IMR-90 (cell line): ENCODE measurements at regions not wholly inside any gene's neighbourhood (a gene's known extent, or its start where the extent isn't known, plus 50 kb on each side); places are given as distances from the start of the nearest gene placed in this dataset.

Experiments
- ATAC-seq: fragments of 200-7000 bp; cut with Tn5 transposase; 2 replicates; pipeline ENCODE4 v1.9.1; 2020; ENCODE audit warnings: low read depth, mild to moderate bottlenecking, moderate library complexity
- BruUV-seq: library from RNA; stranded (reverse); fragments of 400-500 nt; replicated peaks from 2 replicates; lab custom pipeline; 2021; lab: Mats Ljungman, UMichigan
- CTCF ChIA-PET: fragments of 300-600 bp; formaldehyde crosslinking; extraction: SDS; loops from one replicate; lab custom pipeline; 2021; ENCODE audit warnings: antibody characterized with exemption; lab: Yijun Ruan, JAX
- POLR2A ChIA-PET: fragments of 300-600 bp; sonication (Branson Sonifier 250); formaldehyde crosslinking; loops from one replicate; lab custom pipeline; 2022; ENCODE audit warnings: antibody characterized with exemption; ENCODE audit not compliant: unreplicated experiment; lab: Charles Lee
- DNase-seq: peaks from one replicate; pipeline ENCODE4 v3.0.0; 2013
- H2AFZ ChIP-seq: replicated peaks from 2 replicates; pipeline ENCODE3; 2013; ENCODE audit warnings: low read length, mild to moderate bottlenecking; ENCODE audit not compliant: poor library complexity
- H2AK5ac ChIP-seq: 2 replicates; pipeline ENCODE4 v1.6.1; 2013; ENCODE audit warnings: low read depth, low read length, inconsistent platforms
- H2AK9ac ChIP-seq: replicated peaks from 2 replicates; pipeline ENCODE3; 2013; ENCODE audit warnings: mild to moderate bottlenecking, low read depth, low read length, moderate library complexity; ENCODE audit not compliant: poor library complexity
- H2BK120ac ChIP-seq: 2 replicates; pipeline ENCODE4 v1.6.1; 2013; ENCODE audit warnings: low read depth, low read length, inconsistent platforms
- H2BK15ac ChIP-seq: 3 replicates; pipeline ENCODE4 v1.6.1; 2013; ENCODE audit warnings: low read depth, low read length, inconsistent platforms
- H2BK20ac ChIP-seq: 2 replicates; pipeline ENCODE4 v1.6.1; 2013; ENCODE audit warnings: low read depth, mild to moderate bottlenecking, inconsistent platforms, low read length, moderate library complexity
- H2BK5ac ChIP-seq: 2 replicates; pipeline ENCODE4 v1.6.1; 2013; ENCODE audit warnings: mild to moderate bottlenecking, low read depth, low read length, inconsistent platforms; ENCODE audit not compliant: poor library complexity, severe bottlenecking
- H3K14ac ChIP-seq: replicated peaks from 2 replicates; pipeline ENCODE4 v1.6.1; 2013; ENCODE audit warnings: low read depth, low read length, inconsistent platforms
- H3K18ac ChIP-seq: 2 replicates; pipeline ENCODE4 v1.6.1; 2013; ENCODE audit warnings: low read depth, low read length, control low read depth
- H3K23ac ChIP-seq: 2 replicates; pipeline ENCODE4 v1.6.1; 2013; ENCODE audit warnings: low read depth, low read length, inconsistent platforms
- H3K27ac ChIP-seq: 2 replicates; pipeline ENCODE4 v1.5.1; 2013; ENCODE audit warnings: mild to moderate bottlenecking, control low read depth, low read length; ENCODE audit not compliant: insufficient read depth
- H3K27me3 ChIP-seq: 2 replicates; pipeline ENCODE4 v1.6.1; 2013; ENCODE audit warnings: low read length; ENCODE audit not compliant: control insufficient read depth, insufficient read depth
- H3K36me3 ChIP-seq: 2 replicates; pipeline ENCODE4 v1.6.1; 2013; ENCODE audit warnings: low read length, mixed read lengths; ENCODE audit not compliant: control insufficient read depth, insufficient read depth
- H3K4ac ChIP-seq: 2 replicates; pipeline ENCODE4 v1.6.1; 2013; ENCODE audit warnings: low read depth, low read length, inconsistent platforms
- H3K4me1 ChIP-seq: 2 replicates; pipeline ENCODE4 v1.6.1; 2013; ENCODE audit warnings: low read length, mixed read lengths; ENCODE audit not compliant: control insufficient read depth, insufficient read depth
- H3K4me2 ChIP-seq: 2 replicates; pipeline ENCODE4 v1.6.1; 2013; ENCODE audit warnings: low read depth, mild to moderate bottlenecking, control low read depth, low read length, moderate library complexity
- H3K4me3 ChIP-seq: 2 replicates; pipeline ENCODE4 v1.5.1; 2013; ENCODE audit warnings: low read depth, mild to moderate bottlenecking, control low read depth, low read length, moderate library complexity; ENCODE audit not compliant: insufficient read depth
- H3K56ac ChIP-seq: 2 replicates; pipeline ENCODE4 v1.6.1; 2013; ENCODE audit warnings: low read length, inconsistent platforms; ENCODE audit not compliant: insufficient read depth; ENCODE audit errors: extremely low read depth
- H3K79me1 ChIP-seq, 2 experiments: 2 replicates each; pipeline ENCODE4 v1.6.1; 2013; ENCODE audit warnings: low read length in 2 of 2, inconsistent platforms in 1 of 2, low read depth in 1 of 2
- H3K9ac ChIP-seq: 2 replicates; pipeline ENCODE4 v1.6.1; 2013; ENCODE audit warnings: low read depth, low read length, control low read depth
- H3K9me1 ChIP-seq: 2 replicates; pipeline ENCODE4 v1.6.1; 2013; ENCODE audit warnings: low read length, inconsistent platforms; ENCODE audit not compliant: insufficient read depth
- H3K9me3 ChIP-seq: 2 replicates; pipeline ENCODE4 v1.6.1; 2013; ENCODE audit warnings: low read length; ENCODE audit not compliant: control insufficient read depth, insufficient read depth
- H4K20me1 ChIP-seq: 2 replicates; pipeline ENCODE4 v1.6.1; 2013; ENCODE audit warnings: low read length, inconsistent platforms; ENCODE audit not compliant: insufficient read depth
- H4K5ac ChIP-seq: 2 replicates; pipeline ENCODE4 v1.6.1; 2013; ENCODE audit warnings: mild to moderate bottlenecking, low read depth, low read length, control low read depth
- H4K8ac ChIP-seq, 2 experiments: 2 replicates each; pipeline ENCODE4 v1.6.1; 2013; ENCODE audit warnings: low read depth in 2 of 2, low read length in 2 of 2, control low read depth in 1 of 2, inconsistent platforms in 1 of 2
- H4K91ac ChIP-seq: 2 replicates; pipeline ENCODE4 v1.6.1; 2013; ENCODE audit warnings: low read depth, low read length, inconsistent platforms; ENCODE audit not compliant: insufficient read depth
- BHLHE40 ChIP-seq: fragments of 150-350 bp; IDR thresholded peaks from 2 replicates; pipeline ENCODE4 v1.6.1; 2016; ENCODE audit warnings: mild to moderate bottlenecking, low read depth, low read length
- CEBPB ChIP-seq: IDR thresholded peaks from 2 replicates; pipeline ENCODE4 v1.6.1; 2012; ENCODE audit warnings: low read depth, low read length, improper control_type of control experiment
- CHD1 ChIP-seq: IDR thresholded peaks from 2 replicates; pipeline ENCODE4 v1.6.1; 2012; ENCODE audit warnings: low read depth, low read length, improper control_type of control experiment
- ELK1 ChIP-seq: fragments of 150-350 bp; IDR thresholded peaks from 2 replicates; pipeline ENCODE4 v1.6.1; 2016; ENCODE audit warnings: low read depth, mild to moderate bottlenecking, low read length, moderate library complexity, borderline replicate concordance
- FOS ChIP-seq: fragments of 150-350 bp; IDR thresholded peaks from 2 replicates; pipeline ENCODE4 v1.6.1; 2016; ENCODE audit warnings: low read depth, low read length
- MAFK ChIP-seq: IDR thresholded peaks from 2 replicates; pipeline ENCODE4 v1.6.1; 2012; ENCODE audit warnings: low read depth, low read length, improper control_type of control experiment
- MAZ ChIP-seq: IDR thresholded peaks from 2 replicates; pipeline ENCODE4 v1.6.1; 2012; ENCODE audit warnings: low read depth, mild to moderate bottlenecking, low read length, improper control_type of control experiment, moderate library complexity, borderline replicate concordance
- MXI1 ChIP-seq: IDR thresholded peaks from 2 replicates; pipeline ENCODE4 v1.6.1; 2012; ENCODE audit warnings: low read depth, mild to moderate bottlenecking, low read length, moderate library complexity, borderline replicate concordance
- NFE2L2 ChIP-seq: fragments of 150-350 bp; IDR thresholded peaks from 2 replicates; pipeline ENCODE4 v1.6.1; 2016; ENCODE audit warnings: low read depth, mild to moderate bottlenecking, low read length
- POLR2A ChIP-seq: IDR thresholded peaks from 2 replicates; pipeline ENCODE4 v1.6.1; 2012; ENCODE audit warnings: mild to moderate bottlenecking, low read depth, low read length
- RAD21 ChIP-seq: IDR thresholded peaks from 2 replicates; pipeline ENCODE4 v1.6.1; 2012; ENCODE audit warnings: low read length, improper control_type of control experiment
- RCOR1 ChIP-seq: IDR thresholded peaks from 2 replicates; pipeline ENCODE4 v1.6.1; 2012; ENCODE audit warnings: mild to moderate bottlenecking, low read length, improper control_type of control experiment; ENCODE audit not compliant: insufficient replicate concordance
- RFX5 ChIP-seq: IDR thresholded peaks from 2 replicates; pipeline ENCODE4 v1.8.0; 2012; ENCODE audit warnings: low read depth, mild to moderate bottlenecking, low read length, moderate library complexity
- SMC3 ChIP-seq: fragments of 150-350 bp; IDR thresholded peaks from 2 replicates; pipeline ENCODE4 v1.6.1; 2016; ENCODE audit warnings: low read depth, mild to moderate bottlenecking, antibody characterized with exemption, low read length, moderate library complexity
- USF2 ChIP-seq: fragments of 150-350 bp; IDR thresholded peaks from 2 replicates; pipeline ENCODE4 v1.6.1; 2017; ENCODE audit warnings: mild to moderate bottlenecking, antibody characterized with exemption, low read length, low read depth
- WGBS, 2 experiments: methylation state at CpG; one replicate each; pipeline versions ENCODE4 v1.1.5 to v1.1.7; 2013; ENCODE audit warnings: missing lambda C conversion rate in 2 of 2; ENCODE audit not compliant: insufficient read length in 1 of 2; ENCODE audit errors: extremely low coverage in 2 of 2; 5-methylcytosine and 5-hydroxymethylcytosine counted together
- dilution Hi-C: fragments of 300-500 bp; cut with HindIII; formaldehyde crosslinking; loops from one replicate; pipeline ENCODE4 v1.14.3; 2018; ENCODE audit warnings: low sequenced_read_pairs; ENCODE audit not compliant: unreplicated experiment
- in situ Hi-C: fragments of 300-500 bp; cut with MboI; formaldehyde crosslinking; loops from 3 replicates; pipeline ENCODE4 v1.14.3; 2019; ENCODE audit warnings: low sequenced_read_pairs, inconsistent platforms, mixed read lengths
- intact Hi-C: fragments of 100-400 bp; cut with micrococcal nuclease; formaldehyde crosslinking; loops from 2 replicates; pipeline ENCODE4 v1.10.0; 2022
- TF ChIP-seq, protein P1 (sequence below): conservative IDR thresholded peaks from 2 replicates; pipeline ENCODE4 v1.5.1; 2012; ENCODE audit warnings: mild to moderate bottlenecking, low read depth, low read length, improper control_type of control experiment

GRCh38 chr7:125727215-125727614, 797.6 kb upstream of the POT1 start:
- no peak overlapping the region for H2BK20ac ChIP-seq
- H3K9me3 ChIP-seq, result 0 out of 2 replicates have a peak, but pooled peaks cover 3% of the 10 kb centered on the region
- no peak overlapping the region for H3K4ac ChIP-seq
- H4K5ac ChIP-seq, result no peak overlapping the region
- DNase-seq (no peak), ATAC-seq (no peak)
- no peak overlapping the region for H3K23ac ChIP-seq
- no TSS peak for BruUV-seq
- dilution Hi-C loops, result no loop called here
- TF ChIP-seq BHLHE40, result no peak
- TF ChIP-seq CHD1, result no peak
- TF ChIP-seq ELK1, result no peak
- no peak for TF ChIP-seq RAD21
- no peak for TF ChIP-seq FOS
- TF ChIP-seq POLR2A, result no peak
- TF ChIP-seq, protein P1, sequence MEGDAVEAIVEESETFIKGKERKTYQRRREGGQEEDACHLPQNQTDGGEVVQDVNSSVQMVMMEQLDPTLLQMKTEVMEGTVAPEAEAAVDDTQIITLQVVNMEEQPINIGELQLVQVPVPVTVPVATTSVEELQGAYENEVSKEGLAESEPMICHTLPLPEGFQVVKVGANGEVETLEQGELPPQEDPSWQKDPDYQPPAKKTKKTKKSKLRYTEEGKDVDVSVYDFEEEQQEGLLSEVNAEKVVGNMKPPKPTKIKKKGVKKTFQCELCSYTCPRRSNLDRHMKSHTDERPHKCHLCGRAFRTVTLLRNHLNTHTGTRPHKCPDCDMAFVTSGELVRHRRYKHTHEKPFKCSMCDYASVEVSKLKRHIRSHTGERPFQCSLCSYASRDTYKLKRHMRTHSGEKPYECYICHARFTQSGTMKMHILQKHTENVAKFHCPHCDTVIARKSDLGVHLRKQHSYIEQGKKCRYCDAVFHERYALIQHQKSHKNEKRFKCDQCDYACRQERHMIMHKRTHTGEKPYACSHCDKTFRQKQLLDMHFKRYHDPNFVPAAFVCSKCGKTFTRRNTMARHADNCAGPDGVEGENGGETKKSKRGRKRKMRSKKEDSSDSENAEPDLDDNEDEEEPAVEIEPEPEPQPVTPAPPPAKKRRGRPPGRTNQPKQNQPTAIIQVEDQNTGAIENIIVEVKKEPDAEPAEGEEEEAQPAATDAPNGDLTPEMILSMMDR, result no peak
- TF ChIP-seq SMC3, result no peak
- TF ChIP-seq NFE2L2, result no peak
- no peak for TF ChIP-seq RFX5
- TF ChIP-seq RCOR1, result no peak
- no peak for TF ChIP-seq MAFK
- no peak for TF ChIP-seq USF2
- no peak for TF ChIP-seq MXI1
- no peak for TF ChIP-seq CEBPB
- TF ChIP-seq MAZ, result no peak
- H3K27me3 ChIP-seq, result no peaks in the 10 kb centered on the region
- no peak overlapping the region for H2AK9ac ChIP-seq
- no peak overlapping the region for H3K4me3 ChIP-seq
- H2BK15ac ChIP-seq, result no peak overlapping the region
- no peaks in the 10 kb centered on the region for H3K9me1 ChIP-seq
- no peaks in the 10 kb centered on the region for H4K20me1 ChIP-seq
- no peak overlapping the region for H3K14ac ChIP-seq
- no peak overlapping the region for H2BK120ac ChIP-seq
- no peaks in the 10 kb centered on the region for H3K4me1 ChIP-seq
- POLR2A ChIA-PET, result no interaction called here
- no peak overlapping the region for H4K8ac ChIP-seq
- H3K18ac ChIP-seq, result no peak overlapping the region
- H3K9ac ChIP-seq, result no peak overlapping the region
- no peak overlapping the region for H3K56ac ChIP-seq
- H3K79me1 ChIP-seq, result no peaks in the 10 kb centered on the region
- H2BK5ac ChIP-seq, result no peak overlapping the region
- H4K91ac ChIP-seq, result no peak overlapping the region
- H3K27ac ChIP-seq, result no peak overlapping the region
- H3K36me3 ChIP-seq, result no peaks in the 10 kb centered on the region
- H2AK5ac ChIP-seq, result no peak overlapping the region
- intact Hi-C loops, result no loop called here
- in situ Hi-C loops, result no loop called here
- no peak overlapping the region for H3K4me2 ChIP-seq
- H2AFZ ChIP-seq, result no peak overlapping the region
- CTCF ChIA-PET, result no interaction called here
- no CpG with 5 or more reads among the region's 1 CpG for WGBS, 2 experiments
